HG03108 (cell line): ENCODE measurements at regions not wholly inside any gene's neighbourhood (a gene's known extent, or its start where the extent isn't known, plus 50 kb on each side); places are given as distances from the start of the nearest gene placed in this dataset.

Source experiments
- ATAC-seq: cut with Tn5 transposase; IDR thresholded peaks from one replicate; pipeline ENCODE4 v1.9.1; 2021; ENCODE audit warnings: moderate library complexity; ENCODE audit not compliant: unreplicated experiment

DNA sequence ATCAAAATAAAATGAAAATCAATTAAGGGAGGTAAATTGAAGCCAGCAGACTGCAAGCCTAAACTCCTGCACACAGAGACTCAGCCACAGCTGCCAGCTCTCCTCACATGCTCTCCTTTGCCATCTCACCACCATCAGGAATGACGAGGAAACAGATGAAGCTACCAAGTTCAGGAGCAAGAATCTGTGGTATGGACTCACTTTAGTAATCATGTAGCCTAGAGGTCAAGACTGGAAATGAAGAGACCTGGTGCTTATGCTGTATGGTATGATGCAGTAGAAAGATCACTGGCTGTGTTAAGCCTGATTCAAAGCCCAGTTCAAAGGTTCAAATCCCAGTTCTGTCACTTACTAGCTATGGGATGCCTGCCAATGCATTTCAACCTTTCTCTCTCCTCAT is 78.9 kb upstream of the CAMK1G start:
- ATAC-seq = no peak

DNA sequence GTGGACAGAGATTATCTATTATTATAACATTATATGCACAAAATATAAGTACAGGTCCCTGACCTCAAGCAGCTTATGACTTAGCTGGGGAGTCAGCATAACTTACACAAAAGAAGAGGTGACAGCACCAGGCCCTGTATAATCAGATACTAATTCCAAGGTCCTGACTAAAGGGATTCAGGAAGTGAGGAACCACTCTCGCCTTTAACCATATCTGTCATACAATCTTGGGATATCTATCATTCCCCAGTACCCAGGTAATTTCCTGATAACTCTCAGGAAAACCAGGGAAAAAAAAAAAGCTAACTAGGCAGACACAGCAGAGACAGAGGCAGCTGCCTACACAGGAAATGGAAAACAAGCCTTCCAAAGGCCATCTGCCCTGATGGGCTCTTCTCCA is 78.5 kb upstream of the CAMK1G start:
- ATAC-seq = no peak

DNA sequence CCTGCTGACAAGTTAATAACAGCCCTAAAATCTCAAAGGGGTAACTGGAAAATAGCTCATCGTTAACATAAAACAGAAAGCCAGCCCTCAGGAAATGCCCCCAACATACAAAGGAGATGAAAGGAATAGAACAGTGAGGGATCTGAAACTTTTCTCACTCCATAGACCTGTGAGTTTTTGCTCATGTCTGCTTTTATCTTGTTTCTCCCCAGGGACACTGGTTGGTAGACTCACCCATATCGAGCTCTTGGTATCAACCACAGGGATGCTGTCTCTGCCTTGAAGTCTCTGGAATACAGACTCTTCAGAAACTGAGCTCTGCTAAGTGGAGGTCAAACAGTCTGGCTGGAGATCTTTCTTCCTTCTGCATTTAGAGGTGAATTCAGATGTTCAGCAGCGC is 77.4 kb upstream of the CAMK1G start:
- ATAC-seq = no peak

DNA sequence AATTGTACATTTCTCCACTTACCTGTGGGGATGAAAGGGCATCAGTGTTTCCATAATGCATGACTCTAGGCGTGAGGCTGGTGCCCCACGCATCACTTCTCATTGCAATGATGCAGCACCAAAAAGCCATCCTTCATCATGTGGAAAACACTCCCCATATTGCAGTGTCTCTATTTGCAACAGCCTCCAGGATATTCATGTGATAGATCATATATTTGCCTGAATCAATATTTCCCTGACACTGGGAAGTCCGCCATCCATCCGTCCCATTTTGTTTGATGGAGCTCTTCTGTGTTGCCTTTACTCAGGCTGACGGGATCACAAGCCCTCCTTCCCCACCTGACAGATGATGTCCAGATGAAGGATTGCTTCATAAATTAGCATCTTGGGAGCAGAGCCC is 74.5 kb upstream of the CAMK1G start:
- ATAC-seq = no peak

GRCh38 chr1:209510063-209510462 is 73.5 kb upstream of the CAMK1G start:
- no peak for ATAC-seq

- ATAC-seq = no peak
These were observed 72.3 kb upstream of the CAMK1G start for GRCh38 chr1:209511169-209511568.

- ATAC-seq = no peak
These were observed 70.7 kb upstream of the CAMK1G start for GRCh38 chr1:209512821-209513220.

GRCh38 chr1:209513226-209513625 is 70.3 kb upstream of the CAMK1G start:
- ATAC-seq = no peak

- no peak for ATAC-seq
These were observed 66.5 kb upstream of the CAMK1G start for GRCh38 chr1:209516771-209517680.

DNA sequence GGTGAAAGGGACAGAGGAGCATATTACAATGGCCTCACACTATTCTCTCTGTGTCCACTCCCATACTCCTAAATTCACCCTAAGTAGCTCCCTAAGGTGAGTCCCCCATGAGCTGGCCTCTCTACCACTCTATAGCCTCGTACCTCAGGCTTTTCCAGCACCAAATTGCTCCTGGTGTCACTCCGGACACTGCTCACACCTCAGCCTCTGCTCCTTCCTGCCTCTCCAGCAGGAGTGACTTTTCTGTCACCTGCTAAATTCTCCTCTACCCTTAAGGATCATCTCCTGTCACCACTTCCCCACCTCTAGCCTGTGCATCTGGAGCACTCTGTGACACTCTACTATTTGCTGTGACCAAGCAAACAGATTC is 65.8 kb upstream of the CAMK1G start:
- ATAC-seq = no peak

DNA sequence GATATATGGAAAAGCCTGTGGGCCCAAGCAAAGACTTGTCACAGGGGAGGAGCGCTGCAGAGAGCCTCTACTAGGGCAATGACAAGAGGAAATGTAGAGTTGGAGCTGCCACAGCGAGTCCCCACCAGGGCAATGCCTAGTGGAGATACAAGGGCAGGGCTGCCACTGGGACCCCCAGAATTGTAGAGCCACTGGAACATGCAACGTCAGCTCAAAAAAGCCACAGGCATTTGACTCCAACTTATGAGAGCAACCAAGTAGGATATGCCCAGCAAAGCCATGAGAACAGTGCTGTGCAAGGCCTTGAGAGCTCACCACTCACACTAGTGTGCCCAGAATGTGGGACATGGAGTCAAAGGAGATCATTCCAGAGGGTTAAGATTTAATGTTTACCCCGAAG is 63.7 kb upstream of the CAMK1G start:
- no peak for ATAC-seq

DNA sequence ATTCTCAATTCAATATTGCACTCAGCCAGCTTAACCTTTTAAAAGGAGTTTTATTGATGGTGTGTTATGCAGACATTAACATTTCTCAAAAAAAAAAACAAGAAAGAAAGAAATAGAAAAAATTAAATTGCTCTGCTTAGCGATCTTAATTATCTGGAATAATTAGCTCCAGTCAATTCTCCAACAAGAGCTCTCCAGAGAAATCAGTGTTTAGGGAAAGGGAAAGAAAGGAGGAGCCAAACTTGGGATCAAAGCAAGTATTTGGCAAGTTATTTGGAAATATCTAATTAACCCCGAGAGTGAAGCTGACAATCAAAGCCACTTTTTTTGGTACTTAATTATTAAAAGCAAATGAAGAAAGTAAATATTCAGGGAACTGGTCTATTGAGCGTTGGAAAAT is 60.7 kb upstream of the CAMK1G start:
- no peak for ATAC-seq

- no peak for ATAC-seq
These were observed 57.4 kb upstream of the CAMK1G start for GRCh38 chr1:209526137-209526536.

DNA sequence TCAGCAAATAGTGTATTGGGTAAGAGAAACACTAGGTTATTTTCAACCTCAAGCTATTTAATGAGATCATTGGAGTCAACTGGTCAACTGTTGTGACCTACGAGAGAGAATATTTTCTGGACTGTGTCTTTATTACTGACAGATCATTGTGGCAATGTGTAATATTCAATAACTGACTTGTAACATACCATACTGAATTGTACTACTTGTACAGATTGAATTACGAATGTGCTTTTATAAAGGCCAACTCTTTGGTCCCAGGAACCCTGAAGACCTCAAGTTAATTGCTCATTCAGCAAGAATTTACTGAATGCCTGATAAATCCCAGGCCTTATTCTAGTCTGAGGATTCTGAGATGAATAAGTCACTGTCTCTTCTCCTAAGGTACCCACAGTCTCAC is 56.1 kb upstream of the CAMK1G start:
- no peak for ATAC-seq

DNA sequence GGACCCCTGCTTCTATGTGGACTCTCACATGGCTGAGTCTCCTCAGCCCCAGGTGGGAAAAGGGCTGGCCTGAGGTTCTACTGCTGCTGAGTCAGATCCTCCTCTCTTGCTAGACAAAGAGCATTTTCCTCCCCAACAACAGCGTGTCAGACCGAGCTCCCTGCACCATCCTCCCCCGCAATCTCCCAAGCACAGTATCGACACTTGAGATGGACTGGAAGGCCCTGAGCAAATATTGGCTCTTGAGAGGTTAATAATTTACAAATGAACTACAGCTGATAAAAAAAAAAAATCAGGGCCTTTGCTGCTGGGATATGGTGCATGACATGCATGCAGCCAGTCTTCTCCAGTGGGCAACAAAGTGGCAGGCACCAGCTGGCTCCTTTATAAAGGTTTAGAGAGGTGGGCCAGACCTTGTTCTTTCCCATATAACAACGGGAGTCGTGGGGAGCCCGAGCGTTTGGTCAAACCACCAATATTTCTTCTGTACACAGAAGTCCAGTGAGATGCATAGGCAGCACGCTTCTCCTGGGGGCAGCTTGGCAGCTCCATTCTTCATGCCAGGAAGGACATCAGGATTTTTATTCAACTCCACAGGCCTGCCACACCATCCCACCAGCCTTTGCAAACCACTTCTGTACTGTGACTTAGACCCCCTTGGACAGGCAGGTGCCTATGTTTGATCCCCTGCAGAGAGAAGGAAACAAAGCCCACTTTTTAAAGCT is 55.4 kb upstream of the CAMK1G start:
- ATAC-seq = no peak

DNA sequence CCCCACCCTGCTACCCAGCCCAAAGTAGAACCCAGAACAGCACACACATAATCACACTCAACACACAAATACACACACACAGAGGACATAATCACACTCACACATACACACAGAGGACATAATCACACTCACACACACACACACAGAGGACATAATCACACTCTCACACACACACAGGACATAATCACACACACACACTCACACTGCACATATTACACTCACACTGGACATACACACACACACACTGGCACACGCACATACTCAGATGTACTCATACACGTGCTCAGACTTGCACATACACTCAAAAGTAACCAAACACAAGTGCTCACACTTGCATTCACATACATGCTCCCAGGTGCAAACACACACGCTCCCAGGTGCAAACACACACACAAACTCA is 54.3 kb upstream of the CAMK1G start:
- no peak for ATAC-seq

DNA sequence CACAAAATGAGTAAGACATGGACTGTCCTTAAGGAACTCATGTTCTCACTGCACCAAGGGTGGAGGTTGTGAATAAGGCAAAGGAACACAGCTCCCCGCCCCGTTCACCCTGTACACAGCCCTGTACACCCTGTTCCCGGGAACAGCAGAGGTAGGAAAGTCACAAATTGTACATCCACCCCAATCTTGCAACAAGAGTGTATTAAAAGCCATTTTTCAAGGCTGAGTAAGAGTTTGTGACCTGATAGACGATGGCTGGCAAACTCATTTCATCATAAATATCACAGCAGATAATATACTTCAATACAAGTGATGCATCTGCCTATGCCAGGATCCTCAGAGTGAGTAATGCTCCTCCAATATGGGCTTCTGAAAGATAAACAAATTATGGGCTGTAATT is 52.5 kb upstream of the CAMK1G start:
- no peak for ATAC-seq

- no peak for ATAC-seq
These were observed 52.0 kb upstream of the CAMK1G start for GRCh38 chr1:209531549-209531948.
